IMR-90 (cell line): ENCODE measurements at regions not wholly inside any gene's neighbourhood (a gene's known extent, or its start where the extent isn't known, plus 50 kb on each side); places are given as distances from the start of the nearest gene placed in this dataset.

Experiments
- ATAC-seq: fragments of 200-7000 bp; cut with Tn5 transposase; 2 replicates; pipeline ENCODE4 v1.9.1; 2020; ENCODE audit warnings: low read depth, mild to moderate bottlenecking, moderate library complexity
- BruUV-seq: library from RNA; stranded (reverse); fragments of 400-500 nt; replicated peaks from 2 replicates; lab custom pipeline; 2021; lab: Mats Ljungman, UMichigan
- CTCF ChIA-PET: fragments of 300-600 bp; formaldehyde crosslinking; extraction: SDS; loops from one replicate; lab custom pipeline; 2021; ENCODE audit warnings: antibody characterized with exemption; lab: Yijun Ruan, JAX
- POLR2A ChIA-PET: fragments of 300-600 bp; sonication (Branson Sonifier 250); formaldehyde crosslinking; loops from one replicate; lab custom pipeline; 2022; ENCODE audit warnings: antibody characterized with exemption; ENCODE audit not compliant: unreplicated experiment; lab: Charles Lee
- DNase-seq: peaks from one replicate; pipeline ENCODE4 v3.0.0; 2013
- H2AFZ ChIP-seq: replicated peaks from 2 replicates; pipeline ENCODE3; 2013; ENCODE audit warnings: low read length, mild to moderate bottlenecking; ENCODE audit not compliant: poor library complexity
- H2AK5ac ChIP-seq: 2 replicates; pipeline ENCODE4 v1.6.1; 2013; ENCODE audit warnings: low read depth, low read length, inconsistent platforms
- H2AK9ac ChIP-seq: replicated peaks from 2 replicates; pipeline ENCODE3; 2013; ENCODE audit warnings: mild to moderate bottlenecking, low read depth, low read length, moderate library complexity; ENCODE audit not compliant: poor library complexity
- H2BK120ac ChIP-seq: 2 replicates; pipeline ENCODE4 v1.6.1; 2013; ENCODE audit warnings: low read depth, low read length, inconsistent platforms
- H2BK15ac ChIP-seq: 3 replicates; pipeline ENCODE4 v1.6.1; 2013; ENCODE audit warnings: low read depth, low read length, inconsistent platforms
- H2BK20ac ChIP-seq: 2 replicates; pipeline ENCODE4 v1.6.1; 2013; ENCODE audit warnings: low read depth, mild to moderate bottlenecking, inconsistent platforms, low read length, moderate library complexity
- H2BK5ac ChIP-seq: 2 replicates; pipeline ENCODE4 v1.6.1; 2013; ENCODE audit warnings: mild to moderate bottlenecking, low read depth, low read length, inconsistent platforms; ENCODE audit not compliant: poor library complexity, severe bottlenecking
- H3K14ac ChIP-seq: replicated peaks from 2 replicates; pipeline ENCODE4 v1.6.1; 2013; ENCODE audit warnings: low read depth, low read length, inconsistent platforms
- H3K18ac ChIP-seq: 2 replicates; pipeline ENCODE4 v1.6.1; 2013; ENCODE audit warnings: low read depth, low read length, control low read depth
- H3K23ac ChIP-seq: 2 replicates; pipeline ENCODE4 v1.6.1; 2013; ENCODE audit warnings: low read depth, low read length, inconsistent platforms
- H3K27ac ChIP-seq: 2 replicates; pipeline ENCODE4 v1.5.1; 2013; ENCODE audit warnings: mild to moderate bottlenecking, control low read depth, low read length; ENCODE audit not compliant: insufficient read depth
- H3K27me3 ChIP-seq: 2 replicates; pipeline ENCODE4 v1.6.1; 2013; ENCODE audit warnings: low read length; ENCODE audit not compliant: control insufficient read depth, insufficient read depth
- H3K36me3 ChIP-seq: 2 replicates; pipeline ENCODE4 v1.6.1; 2013; ENCODE audit warnings: low read length, mixed read lengths; ENCODE audit not compliant: control insufficient read depth, insufficient read depth
- H3K4ac ChIP-seq: 2 replicates; pipeline ENCODE4 v1.6.1; 2013; ENCODE audit warnings: low read depth, low read length, inconsistent platforms
- H3K4me1 ChIP-seq: 2 replicates; pipeline ENCODE4 v1.6.1; 2013; ENCODE audit warnings: low read length, mixed read lengths; ENCODE audit not compliant: control insufficient read depth, insufficient read depth
- H3K4me2 ChIP-seq: 2 replicates; pipeline ENCODE4 v1.6.1; 2013; ENCODE audit warnings: low read depth, mild to moderate bottlenecking, control low read depth, low read length, moderate library complexity
- H3K4me3 ChIP-seq: 2 replicates; pipeline ENCODE4 v1.5.1; 2013; ENCODE audit warnings: low read depth, mild to moderate bottlenecking, control low read depth, low read length, moderate library complexity; ENCODE audit not compliant: insufficient read depth
- H3K56ac ChIP-seq: 2 replicates; pipeline ENCODE4 v1.6.1; 2013; ENCODE audit warnings: low read length, inconsistent platforms; ENCODE audit not compliant: insufficient read depth; ENCODE audit errors: extremely low read depth
- H3K79me1 ChIP-seq, 2 experiments: 2 replicates each; pipeline ENCODE4 v1.6.1; 2013; ENCODE audit warnings: low read length in 2 of 2, inconsistent platforms in 1 of 2, low read depth in 1 of 2
- H3K9ac ChIP-seq: 2 replicates; pipeline ENCODE4 v1.6.1; 2013; ENCODE audit warnings: low read depth, low read length, control low read depth
- H3K9me1 ChIP-seq: 2 replicates; pipeline ENCODE4 v1.6.1; 2013; ENCODE audit warnings: low read length, inconsistent platforms; ENCODE audit not compliant: insufficient read depth
- H3K9me3 ChIP-seq: 2 replicates; pipeline ENCODE4 v1.6.1; 2013; ENCODE audit warnings: low read length; ENCODE audit not compliant: control insufficient read depth, insufficient read depth
- H4K20me1 ChIP-seq: 2 replicates; pipeline ENCODE4 v1.6.1; 2013; ENCODE audit warnings: low read length, inconsistent platforms; ENCODE audit not compliant: insufficient read depth
- H4K5ac ChIP-seq: 2 replicates; pipeline ENCODE4 v1.6.1; 2013; ENCODE audit warnings: mild to moderate bottlenecking, low read depth, low read length, control low read depth
- H4K8ac ChIP-seq, 2 experiments: 2 replicates each; pipeline ENCODE4 v1.6.1; 2013; ENCODE audit warnings: low read depth in 2 of 2, low read length in 2 of 2, control low read depth in 1 of 2, inconsistent platforms in 1 of 2
- H4K91ac ChIP-seq: 2 replicates; pipeline ENCODE4 v1.6.1; 2013; ENCODE audit warnings: low read depth, low read length, inconsistent platforms; ENCODE audit not compliant: insufficient read depth
- BHLHE40 ChIP-seq: fragments of 150-350 bp; IDR thresholded peaks from 2 replicates; pipeline ENCODE4 v1.6.1; 2016; ENCODE audit warnings: mild to moderate bottlenecking, low read depth, low read length
- CEBPB ChIP-seq: IDR thresholded peaks from 2 replicates; pipeline ENCODE4 v1.6.1; 2012; ENCODE audit warnings: low read depth, low read length, improper control_type of control experiment
- CHD1 ChIP-seq: IDR thresholded peaks from 2 replicates; pipeline ENCODE4 v1.6.1; 2012; ENCODE audit warnings: low read depth, low read length, improper control_type of control experiment
- CTCF ChIP-seq: conservative IDR thresholded peaks from 2 replicates; pipeline ENCODE4 v1.5.1; 2012; ENCODE audit warnings: mild to moderate bottlenecking, low read depth, low read length, improper control_type of control experiment
- ELK1 ChIP-seq: fragments of 150-350 bp; IDR thresholded peaks from 2 replicates; pipeline ENCODE4 v1.6.1; 2016; ENCODE audit warnings: low read depth, mild to moderate bottlenecking, low read length, moderate library complexity, borderline replicate concordance
- FOS ChIP-seq: fragments of 150-350 bp; IDR thresholded peaks from 2 replicates; pipeline ENCODE4 v1.6.1; 2016; ENCODE audit warnings: low read depth, low read length
- MAFK ChIP-seq: IDR thresholded peaks from 2 replicates; pipeline ENCODE4 v1.6.1; 2012; ENCODE audit warnings: low read depth, low read length, improper control_type of control experiment
- MAZ ChIP-seq: IDR thresholded peaks from 2 replicates; pipeline ENCODE4 v1.6.1; 2012; ENCODE audit warnings: low read depth, mild to moderate bottlenecking, low read length, improper control_type of control experiment, moderate library complexity, borderline replicate concordance
- MXI1 ChIP-seq: IDR thresholded peaks from 2 replicates; pipeline ENCODE4 v1.6.1; 2012; ENCODE audit warnings: low read depth, mild to moderate bottlenecking, low read length, moderate library complexity, borderline replicate concordance
- NFE2L2 ChIP-seq: fragments of 150-350 bp; IDR thresholded peaks from 2 replicates; pipeline ENCODE4 v1.6.1; 2016; ENCODE audit warnings: low read depth, mild to moderate bottlenecking, low read length
- POLR2A ChIP-seq: IDR thresholded peaks from 2 replicates; pipeline ENCODE4 v1.6.1; 2012; ENCODE audit warnings: mild to moderate bottlenecking, low read depth, low read length
- RAD21 ChIP-seq: IDR thresholded peaks from 2 replicates; pipeline ENCODE4 v1.6.1; 2012; ENCODE audit warnings: low read length, improper control_type of control experiment
- RCOR1 ChIP-seq: IDR thresholded peaks from 2 replicates; pipeline ENCODE4 v1.6.1; 2012; ENCODE audit warnings: mild to moderate bottlenecking, low read length, improper control_type of control experiment; ENCODE audit not compliant: insufficient replicate concordance
- RFX5 ChIP-seq: IDR thresholded peaks from 2 replicates; pipeline ENCODE4 v1.8.0; 2012; ENCODE audit warnings: low read depth, mild to moderate bottlenecking, low read length, moderate library complexity
- SMC3 ChIP-seq: fragments of 150-350 bp; IDR thresholded peaks from 2 replicates; pipeline ENCODE4 v1.6.1; 2016; ENCODE audit warnings: low read depth, mild to moderate bottlenecking, antibody characterized with exemption, low read length, moderate library complexity
- USF2 ChIP-seq: fragments of 150-350 bp; IDR thresholded peaks from 2 replicates; pipeline ENCODE4 v1.6.1; 2017; ENCODE audit warnings: mild to moderate bottlenecking, antibody characterized with exemption, low read length, low read depth
- WGBS, 2 experiments: methylation state at CpG; one replicate each; pipeline versions ENCODE4 v1.1.5 to v1.1.7; 2013; ENCODE audit warnings: missing lambda C conversion rate in 2 of 2; ENCODE audit not compliant: insufficient read length in 1 of 2; ENCODE audit errors: extremely low coverage in 2 of 2; 5-methylcytosine and 5-hydroxymethylcytosine counted together
- dilution Hi-C: fragments of 300-500 bp; cut with HindIII; formaldehyde crosslinking; loops from one replicate; pipeline ENCODE4 v1.14.3; 2018; ENCODE audit warnings: low sequenced_read_pairs; ENCODE audit not compliant: unreplicated experiment
- in situ Hi-C: fragments of 300-500 bp; cut with MboI; formaldehyde crosslinking; loops from 3 replicates; pipeline ENCODE4 v1.14.3; 2019; ENCODE audit warnings: low sequenced_read_pairs, inconsistent platforms, mixed read lengths
- intact Hi-C: fragments of 100-400 bp; cut with micrococcal nuclease; formaldehyde crosslinking; loops from 2 replicates; pipeline ENCODE4 v1.10.0; 2022

GRCh38 chr15:58381697-58382096, 50.1 kb upstream of the LIPC start:
- H3K56ac ChIP-seq: no peak overlapping the region
- no peak overlapping the region for H2AFZ ChIP-seq
- H3K23ac ChIP-seq: peak overlapping the region; percentile 29; the same call in 1 of the 2 replicates
- H3K9me1 ChIP-seq: no peaks in the 10 kb centered on the region
- H2AK5ac ChIP-seq: peak overlapping the region; percentile 43
- peak overlapping the region; percentile 65; the same call in 1 of the 2 replicates for H2BK20ac ChIP-seq
- H3K79me1 ChIP-seq: no peaks in the 10 kb centered on the region
- H3K36me3 ChIP-seq: no peaks in the 10 kb centered on the region
- ChIA-PET POLR2A (no interaction called here), CTCF (interaction anchor here (0.7 kb wide), 1 partner anchor 76 kb away, joined by 4 read pairs; no protein-coding TSS in a partner anchor)
- no CpG with 5 or more reads among the region's 4 CpGs for WGBS, 2 experiments
- no peak overlapping the region for H3K18ac ChIP-seq
- H4K5ac ChIP-seq: no peak overlapping the region
- H4K8ac ChIP-seq: no peak overlapping the region
- H2BK120ac ChIP-seq: peak overlapping the region; percentile 11; the same call in 1 of the 2 replicates
- H3K4me1 ChIP-seq: peaks cover 3% of the 10 kb centered on the region
- TF ChIP-seq SMC3: no peak
- no peak for TF ChIP-seq MAZ
- TF ChIP-seq BHLHE40: no peak
- no peak for TF ChIP-seq CEBPB
- TF ChIP-seq RCOR1: no peak
- no peak for TF ChIP-seq CTCF
- TF ChIP-seq CHD1: no peak
- TF ChIP-seq NFE2L2: no peak
- TF ChIP-seq FOS: no peak
- TF ChIP-seq MAFK: no peak
- no peak for TF ChIP-seq MXI1
- no peak for TF ChIP-seq POLR2A
- no peak for TF ChIP-seq ELK1
- no peak for TF ChIP-seq RFX5
- no peak for TF ChIP-seq USF2
- TF ChIP-seq RAD21: no peak
- H4K91ac ChIP-seq: no peak overlapping the region
- no peak overlapping the region for H3K4me2 ChIP-seq
- no peak overlapping the region; the same call in 1 of the 2 replicates for H3K4ac ChIP-seq
- H3K4me3 ChIP-seq: no peak overlapping the region
- H2BK5ac ChIP-seq: no peak overlapping the region
- DNase-seq (peak; percentile 18), ATAC-seq (no peak)
- no peak overlapping the region for H3K14ac ChIP-seq
- intact Hi-C loops: no loop called here
- peak overlapping the region; percentile 74; the same call in 1 of the 3 replicates for H2BK15ac ChIP-seq
- peaks cover 3% of the 10 kb centered on the region; the same call in 1 of the 2 replicates for H3K9me3 ChIP-seq
- no peak overlapping the region for H2AK9ac ChIP-seq
- no peak overlapping the region for H3K27ac ChIP-seq
- H3K9ac ChIP-seq: no peak overlapping the region
- in situ Hi-C loops: no loop called here
- H4K20me1 ChIP-seq: no peaks in the 10 kb centered on the region
- dilution Hi-C loops: no loop called here
- no TSS peak for BruUV-seq
- H3K27me3 ChIP-seq: no peaks in the 10 kb centered on the region
